A549 (cell line): ENCODE measurements at regions not wholly inside any gene's neighbourhood (a gene's known extent, or its start where the extent isn't known, plus 50 kb on each side); places are given as distances from the start of the nearest gene placed in this dataset.

Source experiments
- ATAC-seq, 2 experiments: fragments of 200-7000 bp in 1 of 2; fragments of >200 bp in 1 of 2; cut with Nextera tagmentation in 1 of 2; cut with Tn5 transposase in 1 of 2; 3 replicates each; pipeline versions ENCODE4 v1.8.0 to v1.9.1; 2018 to 2020; ENCODE audit warnings: mild to moderate bottlenecking in 1 of 2, moderate library complexity in 1 of 2
- CTCF ChIA-PET: fragments of 300-600 bp; sonication (Branson Sonifier 250); formaldehyde crosslinking; extraction: SDS; loops from one replicate; lab custom pipeline; 2021; ENCODE audit warnings: antibody characterized with exemption, inconsistent platforms; lab: Yijun Ruan, JAX
- POLR2A ChIA-PET: fragments of 350-600 bp; formaldehyde crosslinking; extraction: SDS; loops from one replicate; lab custom pipeline; 2021; ENCODE audit warnings: antibody characterized with exemption, inconsistent platforms; lab: Yijun Ruan, JAX
- DNase-seq, 2 experiments: peaks; one replicate each; pipeline versions ENCODE4 v3.0.0 to v3.0.0-alpha.2; 2011 to 2016; ENCODE audit warnings: low read depth in 1 of 2, low spot score in 1 of 2
- FAIRE-seq: peaks from 2 replicates; lab custom pipeline; 2011; peaks lifted over from hg19 to GRCh38; lab: Jason Lieb, UNC
- H3K27ac ChIP-seq, 2 experiments: fragments of >200 bp; sonication (Bioruptor Twin); formaldehyde crosslinking; 3 replicates each; pipeline ENCODE4 v1.5.1; 2016 to 2017
- H3K4me1 ChIP-seq: fragments of >200 bp; sonication (Bioruptor Twin); formaldehyde crosslinking; 3 replicates; pipeline ENCODE4 v1.6.1; 2016
- H3K4me2 ChIP-seq: fragments of >200 bp; sonication (Bioruptor Twin); formaldehyde crosslinking; 3 replicates; pipeline ENCODE4 v1.6.1; 2016
- H3K4me3 ChIP-seq: fragments of >200 bp; sonication (Bioruptor Twin); formaldehyde crosslinking; 3 replicates; pipeline ENCODE4 v1.5.1; 2016
- H3K9me3 ChIP-seq: fragments of >200 bp; sonication (Bioruptor Twin); formaldehyde crosslinking; 3 replicates; pipeline ENCODE4 v1.6.1; 2016
- BHLHE40 ChIP-seq: IDR thresholded peaks from 2 replicates; pipeline ENCODE4 v1.6.1; 2012; ENCODE audit warnings: low read depth, low read length, inconsistent platforms
- CBX8 ChIP-seq: fragments of 200-600 bp; sonication (generic); IDR thresholded peaks from 2 replicates; pipeline ENCODE4 v1.6.1; 2016
- CHD2 ChIP-seq: fragments of 150-350 bp; IDR thresholded peaks from 2 replicates; pipeline ENCODE4 v1.6.1; 2014; ENCODE audit warnings: low read length; ENCODE audit not compliant: partially characterized antibody
- CHD4 ChIP-seq: fragments of 200-600 bp; sonication (generic); IDR thresholded peaks from 2 replicates; pipeline ENCODE4 v1.6.1; 2016; ENCODE audit warnings: antibody characterized with exemption, mild to moderate bottlenecking, borderline replicate concordance
- EHF ChIP-seq: fragments of 250-450 bp; sonication (Bioruptor Pico); IDR thresholded peaks from 2 replicates; pipeline ENCODE4 v1.5.0; 2020; ENCODE audit warnings: mild to moderate bottlenecking
- ELK1 ChIP-seq: fragments of 150-350 bp; IDR thresholded peaks from 2 replicates; pipeline ENCODE4 v1.6.1; 2014; ENCODE audit warnings: low read depth, mild to moderate bottlenecking, low read length
- ESRRA ChIP-seq: fragments of 150-350 bp; IDR thresholded peaks from 2 replicates; pipeline ENCODE4 v1.6.1; 2014; ENCODE audit warnings: mild to moderate bottlenecking, low read length, borderline replicate concordance
- FOSB ChIP-seq: fragments of 250-450 bp; sonication (Bioruptor Pico); IDR thresholded peaks from 2 replicates; pipeline ENCODE4 v1.5.0; 2020; ENCODE audit warnings: mild to moderate bottlenecking, moderate library complexity
- FOSL2 ChIP-seq, 2 experiments: fragments of 450-650 bp in 1 of 2; fragments of >200 bp in 1 of 2; sonication (Bioruptor Twin) in 1 of 2; formaldehyde crosslinking; IDR thresholded peaks; 2 replicates each; pipeline versions ENCODE4 v1.5.0 to v1.6.1; 2016 to 2020; ENCODE audit warnings: mild to moderate bottlenecking in 1 of 2, moderate library complexity in 1 of 2
- HDAC2 ChIP-seq: fragments of 200-600 bp; sonication (generic); IDR thresholded peaks from 2 replicates; pipeline ENCODE4 v1.6.1; 2016
- HES2 ChIP-seq: fragments of >200 bp; sonication (Bioruptor Twin); formaldehyde crosslinking; IDR thresholded peaks from 2 replicates; pipeline ENCODE4 v1.6.1; 2016
- HEYL ChIP-seq: fragments of 250-450 bp; sonication (Bioruptor Pico); IDR thresholded peaks from 2 replicates; pipeline ENCODE4 v1.8.0; 2021; ENCODE audit warnings: mild to moderate bottlenecking, moderate library complexity
- HMGXB4 ChIP-seq: fragments of 250-450 bp; sonication (Bioruptor Pico); IDR thresholded peaks from 2 replicates; pipeline ENCODE4 v1.5.0; 2021; ENCODE audit warnings: mild to moderate bottlenecking, moderate library complexity, borderline replicate concordance
- HOXA7 ChIP-seq: fragments of 250-450 bp; sonication (Bioruptor Pico); IDR thresholded peaks from 2 replicates; pipeline ENCODE4 v1.5.0; 2020; ENCODE audit warnings: mild to moderate bottlenecking, moderate library complexity
- JUN ChIP-seq, 2 experiments: fragments of >200 bp; sonication (Bioruptor Twin); formaldehyde crosslinking; IDR thresholded peaks; 2 replicates in 1 of 2; 3 replicates in 1 of 2; pipeline ENCODE4 v1.6.1; 2016 to 2017
- MAFK ChIP-seq: fragments of 450-650 bp; IDR thresholded peaks from 2 replicates; pipeline ENCODE4 v1.6.1; 2014; ENCODE audit not compliant: partially characterized antibody
- MAX ChIP-seq: IDR thresholded peaks from 2 replicates; pipeline ENCODE4 v1.6.1; 2012
- POLR2AphosphoS2 ChIP-seq: conservative IDR thresholded peaks from 2 replicates; pipeline ENCODE4 v1.6.1; 2012; ENCODE audit warnings: low read length, improper control_type of control experiment, inconsistent platforms
- RAD21 ChIP-seq, 2 experiments: fragments of >200 bp in 1 of 2; sonication (Bioruptor Twin) in 1 of 2; formaldehyde crosslinking in 1 of 2; IDR thresholded peaks in 1 of 2; conservative IDR thresholded peaks in 1 of 2; 2 replicates in 1 of 2; 3 replicates in 1 of 2; pipeline ENCODE4 v1.6.1; 2012 to 2018; ENCODE audit warnings: inconsistent platforms in 1 of 2
- RARB ChIP-seq: fragments of 250-450 bp; sonication (Bioruptor Pico); IDR thresholded peaks from 2 replicates; pipeline ENCODE4 v1.8.0; 2021; ENCODE audit warnings: mild to moderate bottlenecking, moderate library complexity
- RCOR1 ChIP-seq: fragments of 150-350 bp; IDR thresholded peaks from 2 replicates; pipeline ENCODE4 v1.6.1; 2014; ENCODE audit warnings: antibody characterized with exemption, low read length, low read depth
- SREBF2 ChIP-seq: fragments of 450-650 bp; IDR thresholded peaks from 2 replicates; pipeline ENCODE4 v1.6.1; 2014; ENCODE audit warnings: mild to moderate bottlenecking, moderate library complexity
- TP53 ChIP-seq: fragments of 250-450 bp; sonication (Bioruptor Pico); IDR thresholded peaks from 2 replicates; pipeline ENCODE4 v1.5.0; 2021; ENCODE audit warnings: mild to moderate bottlenecking, moderate library complexity
- USF2 ChIP-seq: fragments of 450-650 bp; IDR thresholded peaks from 2 replicates; pipeline ENCODE4 v1.6.1; 2014; ENCODE audit warnings: antibody characterized with exemption
- WGBS: methylation state at CpG from one replicate; pipeline ENCODE4 v1.1.6; 2017; ENCODE audit errors: missing lambda C conversion rate; 5-methylcytosine and 5-hydroxymethylcytosine counted together

GRCh38 chr7:130907439-130907838 is 173.4 kb upstream of the KLF14 start:
- ATAC-seq (no peak), FAIRE-seq (no peak), DNase-seq (no peak)
- Histone ChIP-seq H3K27ac (peak overlapping the region; percentile 92 to 93), H3K4me1 (peaks cover 69% of the 10 kb centered on the region), H3K4me3 (peak overlapping the region; percentile 25; the same call in 2 of the 3 replicates), H3K4me2 (peak overlapping the region; percentile 96), H3K9me3 (no peaks in the 10 kb centered on the region)
- POLR2A ChIA-PET, result interaction anchor here (1.0 kb wide), 1 partner anchor 34 kb away, joined by 3 read pairs; no protein-coding TSS in a partner anchor
- TF ChIP-seq CHD2, result no peak
- 12% methylated on average over 4 of the region's 4 CpGs for WGBS
- CTCF ChIA-PET, result interaction anchor here (1.2 to 3.0 kb wide), 3 partner anchors 19 to 240 kb away, joined by 4 to 13 read pairs (median 4); no protein-coding TSS in a partner anchor

- POLR2A ChIA-PET, result no interaction called here
These were observed 174.5 kb upstream of the KLF14 start for GRCh38 chr7:130908345-130909160.

GRCh38 chr7:130909161-130909836 is 175.3 kb upstream of the KLF14 start:
- Histone ChIP-seq H3K9me3 (no peaks in the 10 kb centered on the region), H3K27ac (peak overlapping the region; percentile 85 to 93), H3K4me3 (peak overlapping the region; percentile 62), H3K4me1 (peaks cover 60% of the 10 kb centered on the region), H3K4me2 (peak overlapping the region; percentile 96)
- WGBS, result 40% methylated on average over 14 of the region's 14 CpGs
- POLR2A ChIA-PET, result no interaction called here
- DNase-seq, result no peak
- no peak for ATAC-seq
- CTCF ChIA-PET, result interaction anchor here (1.2 to 3.0 kb wide), 4 partner anchors 21 to 50 kb away, joined by 3 to 13 read pairs (median 4); no protein-coding TSS in a partner anchor
- no peak for FAIRE-seq
- TF ChIP-seq HOXA7 (CRISPR knock-in tag), result peak; percentile 28; the same call in 1 of the 2 replicates
- TF ChIP-seq TP53 (CRISPR knock-in tag), result no peak
- TF ChIP-seq HES2, result no peak
- TF ChIP-seq FOSL2 (IDR thresholded peaks at IDR 0.05), result no peak
- no peak for TF ChIP-seq FOSL2 (CRISPR knock-in tag; IDR thresholded peaks at IDR 0.05)
- TF ChIP-seq ELK1, result no peak
- TF ChIP-seq CHD2, result no peak
- peak; percentile 21; the same call in 1 of the 2 replicates for TF ChIP-seq MAX
- TF ChIP-seq HEYL (CRISPR knock-in tag), result no peak
- TF ChIP-seq HMGXB4, result no peak
- TF ChIP-seq RCOR1, result no peak
- peak; percentile 65; the same call in 1 of the 2 replicates for TF ChIP-seq RARB (CRISPR knock-in tag)
- TF ChIP-seq POLR2AphosphoS2, result peak; percentile 76; the same call in 1 of the 2 replicates
- no peak for TF ChIP-seq SREBF2
- TF ChIP-seq HDAC2, result no peak
- no peak for TF ChIP-seq CBX8
- no peak for TF ChIP-seq USF2
- TF ChIP-seq JUN (IDR thresholded peaks at IDR 0.05), result peak in 1 of 2 experiments; percentile 35; a peak in 1 of 5 replicates

More at GRCh38 chr7:130908345-130909160, 174.5 kb upstream of the KLF14 start:
- ATAC-seq (no peak), DNase-seq (no peak), FAIRE-seq (no peak)
- WGBS, result 82% methylated on average over 11 of the region's 11 CpGs
- H3K4me3 ChIP-seq, result peak overlapping the region; percentile 62
- H3K27ac ChIP-seq, result peak overlapping the region; percentile 85 to 93
- TF ChIP-seq EHF (CRISPR knock-in tag) (no peak), MAFK (peak; percentile 99), ESRRA (no peak), HDAC2 (no peak), HEYL (CRISPR knock-in tag) (0 out of 2 replicates have a peak, but pooled peaks have one; percentile 69), HOXA7 (CRISPR knock-in tag) (no peak), JUN (IDR thresholded peaks at IDR 0.05) (0 out of 5 replicates have a peak, but pooled peaks of 1 of the 2 experiments have one; percentile 18), RAD21 (conservative IDR thresholded peaks at IDR 0.05 in 1 of 2, IDR thresholded peaks at IDR 0.05 in 1 of 2) (no peak), MAX (no peak), CHD4 (no peak), FOSB (CRISPR knock-in tag) (0 out of 2 replicates have a peak, but pooled peaks have one; percentile 17), USF2 (no peak), SREBF2 (no peak), BHLHE40 (no peak)
- no peaks in the 10 kb centered on the region for H3K9me3 ChIP-seq
- H3K4me2 ChIP-seq, result peak overlapping the region; percentile 96
- peaks cover 58% of the 10 kb centered on the region for H3K4me1 ChIP-seq
- CTCF ChIA-PET, result interaction anchor here (1.2 to 3.0 kb wide), 3 partner anchors 20 to 239 kb away, joined by 4 to 13 read pairs (median 4); no protein-coding TSS in a partner anchor
